PC-9 (cell line): ENCODE measurements at regions not wholly inside any gene's neighbourhood (a gene's known extent, or its start where the extent isn't known, plus 50 kb on each side); places are given as distances from the start of the nearest gene placed in this dataset.

Source experiments
- BruUV-seq: library from RNA; stranded (reverse); fragments of 400-500 nt; replicated peaks from 2 replicates; lab custom pipeline; 2021; lab: Mats Ljungman, UMichigan
- CTCF ChIA-PET: fragments of 300-600 bp; sonication (Branson Sonifier 250); formaldehyde crosslinking; loops from one replicate; lab custom pipeline; 2022; ENCODE audit warnings: antibody characterized with exemption; lab: Charles Lee
- POLR2A ChIA-PET: fragments of 300-600 bp; sonication (Branson Sonifier 250); formaldehyde crosslinking; loops from one replicate; lab custom pipeline; 2022; ENCODE audit warnings: antibody characterized with exemption; ENCODE audit not compliant: unreplicated experiment; lab: Charles Lee
- DNase-seq, 2 experiments: peaks; one replicate each; pipeline versions ENCODE4 v3.0.0 to v3.0.0-alpha.2; 2015 to 2022; ENCODE audit warnings: mixed read lengths in 1 of 2
- H2AFZ ChIP-seq: fragments of 200-600 bp; sonication (generic); 2 replicates; pipeline ENCODE4 v1.8.1; 2017; ENCODE audit warnings: antibody characterized with exemption
- H3F3A ChIP-seq: fragments of 200-600 bp; sonication (generic); 2 replicates; pipeline ENCODE4 v1.8.1; 2017; ENCODE audit warnings: antibody characterized with exemption, mild to moderate bottlenecking, low read depth; ENCODE audit not compliant: insufficient read depth
- H3K27ac ChIP-seq: fragments of 200-600 bp; sonication (generic); 2 replicates; pipeline ENCODE4 v1.6.1; 2016; ENCODE audit warnings: mixed run types
- H3K27me3 ChIP-seq: fragments of 200-600 bp; sonication (generic); 2 replicates; pipeline ENCODE4 v1.6.1; 2016; ENCODE audit warnings: low read depth, mixed run types; ENCODE audit not compliant: insufficient read depth
- H3K36me3 ChIP-seq: fragments of 200-600 bp; sonication (generic); 2 replicates; pipeline ENCODE4 v1.6.1; 2016; ENCODE audit warnings: low read depth, mixed run types
- H3K4me1 ChIP-seq: fragments of 200-600 bp; sonication (generic); replicated peaks from 2 replicates; pipeline ENCODE4 v1.6.1; 2016; ENCODE audit warnings: mixed run types; ENCODE audit not compliant: insufficient read depth
- H3K4me2 ChIP-seq: fragments of 200-600 bp; sonication (generic); 2 replicates; pipeline ENCODE4 v1.6.1; 2017; ENCODE audit warnings: mixed run types
- H3K4me3 ChIP-seq: fragments of 200-600 bp; sonication (generic); 2 replicates; pipeline ENCODE4 v1.6.1; 2016; ENCODE audit warnings: mixed run types
- H3K79me2 ChIP-seq: fragments of 200-600 bp; sonication (generic); 2 replicates; pipeline ENCODE4 v1.6.1; 2017; ENCODE audit warnings: low read depth, mixed run types
- H3K9me2 ChIP-seq: fragments of 200-600 bp; sonication (generic); 2 replicates; pipeline ENCODE4 v1.8.1; 2017; ENCODE audit warnings: mild to moderate bottlenecking; ENCODE audit not compliant: insufficient read depth
- H3K9me3 ChIP-seq: fragments of 200-600 bp; sonication (generic); 2 replicates; pipeline ENCODE4 v1.8.1; 2016; ENCODE audit warnings: low read depth; ENCODE audit not compliant: insufficient read depth
- H4K20me1 ChIP-seq: fragments of 200-600 bp; sonication (generic); 2 replicates; pipeline ENCODE4 v1.8.1; 2017; ENCODE audit not compliant: insufficient read depth
- CTCF ChIP-seq: fragments of 200-600 bp; sonication (generic); conservative IDR thresholded peaks from 2 replicates; pipeline ENCODE4 v1.6.1; 2017; ENCODE audit warnings: mixed run types, antibody characterized with exemption, mild to moderate bottlenecking, moderate library complexity
- EZH2 ChIP-seq: fragments of 200-600 bp; sonication (generic); IDR thresholded peaks from 2 replicates; pipeline ENCODE4 v1.8.0; 2017; ENCODE audit warnings: antibody characterized with exemption, low read depth
- intact Hi-C: fragments of 100-400 bp; cut with micrococcal nuclease; formaldehyde crosslinking; loops from one replicate; pipeline ENCODE4 v1.10.0; 2022; ENCODE audit not compliant: unreplicated experiment

GRCh38 chr10:116792817-116793216 is 50.5 kb upstream of the HSPA12A start:
- CTCF ChIA-PET: interaction anchor here (0.5 kb wide), 1 partner anchor 71 kb away, joined by 4 read pairs; no protein-coding TSS in a partner anchor
- no peak overlapping the region for H3K27ac ChIP-seq
- intact Hi-C loops: no loop called here
- no peaks in the 10 kb centered on the region for H3K4me1 ChIP-seq
- no TSS peak for BruUV-seq
- POLR2A ChIA-PET: no interaction called here
- H3K27me3 ChIP-seq: 0 out of 2 replicates have a peak, but pooled peaks cover 4% of the 10 kb centered on the region
- H3K9me2 ChIP-seq: no peaks in the 10 kb centered on the region
- TF ChIP-seq CTCF (no peak), EZH2 (no peak)
- DNase-seq: no peak
- H3K36me3 ChIP-seq: no peaks in the 10 kb centered on the region
- H3F3A ChIP-seq: no peaks in the 10 kb centered on the region
- H2AFZ ChIP-seq: no peak overlapping the region
- H3K4me2 ChIP-seq: no peak overlapping the region
- H3K9me3 ChIP-seq: no peaks in the 10 kb centered on the region
- no peaks in the 10 kb centered on the region for H4K20me1 ChIP-seq
- no peaks in the 10 kb centered on the region for H3K79me2 ChIP-seq
- no peak overlapping the region for H3K4me3 ChIP-seq

GRCh38 chr10:116796469-116796868 is 52.8 kb upstream of the ENO4 start:
- no peaks in the 10 kb centered on the region for H3K9me3 ChIP-seq
- ChIA-PET CTCF (interaction anchor here (1.0 kb wide), 1 partner anchor 378 kb away, joined by 13 read pairs; no protein-coding TSS in a partner anchor), POLR2A (no interaction called here)
- no peak overlapping the region for H2AFZ ChIP-seq
- no peak overlapping the region for H3K4me3 ChIP-seq
- intact Hi-C loops: loop anchor here (5.0 kb wide), 1 partner anchor 276 kb away; no protein-coding TSS in a partner anchor
- H3K27ac ChIP-seq: no peak overlapping the region
- DNase-seq: no peak
- H3F3A ChIP-seq: no peaks in the 10 kb centered on the region
- no peaks in the 10 kb centered on the region for H3K36me3 ChIP-seq
- no peak for TF ChIP-seq EZH2
- TF ChIP-seq CTCF: no peak
- no peaks in the 10 kb centered on the region for H3K79me2 ChIP-seq
- H3K4me2 ChIP-seq: no peak overlapping the region
- no peaks in the 10 kb centered on the region for H3K4me1 ChIP-seq
- H3K9me2 ChIP-seq: no peaks in the 10 kb centered on the region
- BruUV-seq: no TSS peak
- no peaks in the 10 kb centered on the region for H4K20me1 ChIP-seq
- H3K27me3 ChIP-seq: peaks cover 4% of the 10 kb centered on the region; the same call in 1 of the 2 replicates

- Histone ChIP-seq H4K20me1 (no peaks in the 10 kb centered on the region), H3K9me2 (no peaks in the 10 kb centered on the region), H3K27ac (no peak overlapping the region), H3F3A (no peaks in the 10 kb centered on the region), H3K36me3 (no peaks in the 10 kb centered on the region), H3K9me3 (no peaks in the 10 kb centered on the region), H3K4me3 (no peak overlapping the region), H3K4me1 (no peaks in the 10 kb centered on the region), H2AFZ (no peak overlapping the region), H3K27me3 (peaks cover 4% of the 10 kb centered on the region; the same call in 1 of the 2 replicates), H3K4me2 (no peak overlapping the region), H3K79me2 (no peaks in the 10 kb centered on the region)
- ChIA-PET CTCF (interaction anchor here (1.0 kb wide), 1 partner anchor 378 kb away, joined by 13 read pairs; no protein-coding TSS in a partner anchor), POLR2A (interaction anchor here (0.5 kb wide), 1 partner anchor 523 kb away, joined by 3 read pairs; no protein-coding TSS in a partner anchor)
- intact Hi-C loops: loop anchor here (1.0 to 5.0 kb wide), 3 partner anchors 275 to 378 kb away; no protein-coding TSS in a partner anchor
- TF ChIP-seq CTCF: peak; percentile 95
- TF ChIP-seq EZH2: no peak
- no TSS peak for BruUV-seq
- peak; percentile 53 to 57 for DNase-seq
These were observed 52.3 kb upstream of the ENO4 start for GRCh38 chr10:116796910-116797513.
